ENCODE measurements at regions not wholly inside any gene's neighbourhood (a gene's known extent, or its start where the extent isn't known, plus 50 kb on each side); places are given as distances from the start of the nearest gene placed in this dataset.

- Histone ChIP-seq H2AFZ (ENCODE audit: low read depth, low read length) (no peak overlapping the region), H3K4me3 (ENCODE audit: low read length) (no peak overlapping the region), H3K27ac (ENCODE audit: low read length) (no peak overlapping the region), H3K36me3 (replicated peaks; ENCODE audit: low read depth, low read length) (no peaks in the 10 kb centered on the region), H3K27me3 (ENCODE audit: low read depth, low read length) (no peaks in the 10 kb centered on the region), H3K9ac (ENCODE audit: low read length) (no peak overlapping the region), H4K20me1 (ENCODE audit: insufficient read depth, low read length) (no peaks in the 10 kb centered on the region), H3K79me2 (ENCODE audit: low read length) (no peaks in the 10 kb centered on the region), H3K4me2 (ENCODE audit: low read length) (no peak overlapping the region), H3K4me1 (ENCODE audit: low read length) (peaks cover 8% of the 10 kb centered on the region), H3K9me3 (ENCODE audit: insufficient read depth, low read length) (no peaks in the 10 kb centered on the region)
- no peak for TF ChIP-seq CTCF (IDR thresholded peaks at IDR 0.05; ENCODE audit: low read depth, low read length)
- no peak for TF ChIP-seq EZH2phosphoT487 (IDR thresholded peaks at IDR 0.05; ENCODE audit: low read depth)
Observed at GRCh38 chr12:85644508-85644907, 191.7 kb downstream of the RASSF9 start.

- H3K4me3 ChIP-seq (ENCODE audit: low read length): no peak overlapping the region
- no peak overlapping the region for H2AFZ ChIP-seq (ENCODE audit: low read depth, low read length)
- H3K4me2 ChIP-seq (ENCODE audit: low read length): no peak overlapping the region
- no peaks in the 10 kb centered on the region for H3K27me3 ChIP-seq (ENCODE audit: low read depth, low read length)
- TF ChIP-seq CTCF (IDR thresholded peaks at IDR 0.05; ENCODE audit: low read depth, low read length) (no peak), EZH2phosphoT487 (IDR thresholded peaks at IDR 0.05; ENCODE audit: low read depth) (no peak)
- H3K9me3 ChIP-seq (ENCODE audit: insufficient read depth, low read length): no peaks in the 10 kb centered on the region
- H3K27ac ChIP-seq (ENCODE audit: low read length): no peak overlapping the region
- H3K79me2 ChIP-seq (ENCODE audit: low read length): no peaks in the 10 kb centered on the region
- H3K4me1 ChIP-seq (ENCODE audit: low read length): no peaks in the 10 kb centered on the region
- H4K20me1 ChIP-seq (ENCODE audit: insufficient read depth, low read length): no peaks in the 10 kb centered on the region
- no peaks in the 10 kb centered on the region for H3K36me3 ChIP-seq (replicated peaks; ENCODE audit: low read depth, low read length)
- H3K9ac ChIP-seq (ENCODE audit: low read length): no peak overlapping the region
Observed at GRCh38 chr12:85653731-85654455, 182.3 kb downstream of the RASSF9 start.

DNA sequence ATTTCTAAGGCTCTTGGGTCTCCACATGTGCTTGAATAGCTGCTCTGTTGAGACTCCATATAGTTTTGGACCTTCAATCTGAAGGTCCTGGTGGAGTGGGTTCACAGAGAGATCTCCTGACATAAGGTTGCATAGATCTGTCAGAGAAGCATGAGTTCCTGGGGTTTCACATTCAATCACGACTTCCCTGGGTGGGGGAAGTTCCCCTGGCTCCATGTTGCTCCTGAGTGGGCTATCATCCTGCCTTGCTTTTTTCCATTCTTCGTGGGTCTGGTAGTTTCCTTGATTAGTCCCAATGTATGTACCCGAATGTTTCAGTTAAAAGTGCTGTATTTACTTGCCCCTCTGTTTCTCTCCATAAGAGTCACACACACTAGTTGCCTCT, 181.8 kb downstream of the RASSF9 start:
- H3K9ac ChIP-seq (ENCODE audit: low read length): no peak overlapping the region
- no peak overlapping the region for H3K27ac ChIP-seq (ENCODE audit: low read length)
- no peaks in the 10 kb centered on the region for H3K27me3 ChIP-seq (ENCODE audit: low read depth, low read length)
- H3K36me3 ChIP-seq (replicated peaks; ENCODE audit: low read depth, low read length): no peaks in the 10 kb centered on the region
- H3K4me3 ChIP-seq (ENCODE audit: low read length): no peak overlapping the region
- H4K20me1 ChIP-seq (ENCODE audit: insufficient read depth, low read length): no peaks in the 10 kb centered on the region
- H3K79me2 ChIP-seq (ENCODE audit: low read length): no peaks in the 10 kb centered on the region
- no peaks in the 10 kb centered on the region for H3K9me3 ChIP-seq (ENCODE audit: insufficient read depth, low read length)
- no peaks in the 10 kb centered on the region for H3K4me1 ChIP-seq (ENCODE audit: low read length)
- no peak overlapping the region for H3K4me2 ChIP-seq (ENCODE audit: low read length)
- TF ChIP-seq CTCF (IDR thresholded peaks at IDR 0.05; ENCODE audit: low read depth, low read length) (no peak), EZH2phosphoT487 (IDR thresholded peaks at IDR 0.05; ENCODE audit: low read depth) (no peak)
- H2AFZ ChIP-seq (ENCODE audit: low read depth, low read length): no peak overlapping the region

GRCh38 chr12:85656561-85656960, 179.6 kb downstream of the RASSF9 start:
- no peaks in the 10 kb centered on the region for H3K36me3 ChIP-seq (replicated peaks; ENCODE audit: low read depth, low read length)
- H3K9me3 ChIP-seq (ENCODE audit: insufficient read depth, low read length): no peaks in the 10 kb centered on the region
- no peaks in the 10 kb centered on the region for H3K4me1 ChIP-seq (ENCODE audit: low read length)
- H3K79me2 ChIP-seq (ENCODE audit: low read length): no peaks in the 10 kb centered on the region
- H4K20me1 ChIP-seq (ENCODE audit: insufficient read depth, low read length): no peaks in the 10 kb centered on the region
- no peak overlapping the region for H2AFZ ChIP-seq (ENCODE audit: low read depth, low read length)
- no peak overlapping the region for H3K9ac ChIP-seq (ENCODE audit: low read length)
- H3K27ac ChIP-seq (ENCODE audit: low read length): no peak overlapping the region
- no peak for TF ChIP-seq CTCF (IDR thresholded peaks at IDR 0.05; ENCODE audit: low read depth, low read length)
- no peak for TF ChIP-seq EZH2phosphoT487 (IDR thresholded peaks at IDR 0.05; ENCODE audit: low read depth)
- H3K4me3 ChIP-seq (ENCODE audit: low read length): no peak overlapping the region
- H3K4me2 ChIP-seq (ENCODE audit: low read length): no peak overlapping the region
- no peaks in the 10 kb centered on the region for H3K27me3 ChIP-seq (ENCODE audit: low read depth, low read length)
